ENCODE measurements at regions not wholly inside any gene's neighbourhood (a gene's known extent, or its start where the extent isn't known, plus 50 kb on each side); places are given as distances from the start of the nearest gene placed in this dataset.

GRCh38 chr15:87764461-87765240 is 491.9 kb downstream of the NTRK3 start:
- Histone ChIP-seq H3K27me3 (ENCODE audit: control insufficient read depth, insufficient read depth, low read length) (no peaks in the 10 kb centered on the region), H3K4me3 (ENCODE audit: low read depth, low read length) (no peak overlapping the region), H3K9me3 (ENCODE audit: control insufficient read depth, insufficient read depth, low read length) (no peaks in the 10 kb centered on the region), H3K36me3 (ENCODE audit: control insufficient read depth, insufficient read depth, low read length) (no peaks in the 10 kb centered on the region), H3K9ac (ENCODE audit: low read depth, low read length) (no peak overlapping the region), H3K4me1 (ENCODE audit: control insufficient read depth, insufficient read depth, low read length) (peaks cover 5% of the 10 kb centered on the region)

DNA sequence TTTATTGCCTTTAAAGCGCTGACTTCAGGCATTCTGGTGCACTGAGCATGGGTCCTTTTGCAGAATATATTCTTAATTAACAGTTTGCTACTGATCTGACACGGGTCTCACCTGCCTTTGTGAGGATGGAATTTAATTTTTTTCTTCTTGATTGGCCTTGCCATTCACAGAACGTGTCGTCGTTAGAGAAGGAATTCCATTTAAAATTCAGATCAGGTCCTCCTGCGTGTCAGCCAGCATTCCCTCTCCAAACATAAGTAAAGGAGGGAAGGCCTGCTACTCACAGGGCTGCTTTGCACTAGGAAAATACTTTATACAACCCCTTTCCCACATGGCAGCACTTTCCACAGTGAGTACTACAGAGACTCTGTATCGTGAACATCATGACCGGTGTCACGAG is 492.7 kb downstream of the NTRK3 start:
- no peaks in the 10 kb centered on the region for H3K36me3 ChIP-seq (ENCODE audit: control insufficient read depth, insufficient read depth, low read length)
- H3K4me1 ChIP-seq (ENCODE audit: control insufficient read depth, insufficient read depth, low read length), result peaks cover 5% of the 10 kb centered on the region
- no peaks in the 10 kb centered on the region for H3K9me3 ChIP-seq (ENCODE audit: control insufficient read depth, insufficient read depth, low read length)
- no peaks in the 10 kb centered on the region for H3K27me3 ChIP-seq (ENCODE audit: control insufficient read depth, insufficient read depth, low read length)
- H3K9ac ChIP-seq (ENCODE audit: low read depth, low read length), result no peak overlapping the region
- no peak overlapping the region for H3K4me3 ChIP-seq (ENCODE audit: low read depth, low read length)

DNA sequence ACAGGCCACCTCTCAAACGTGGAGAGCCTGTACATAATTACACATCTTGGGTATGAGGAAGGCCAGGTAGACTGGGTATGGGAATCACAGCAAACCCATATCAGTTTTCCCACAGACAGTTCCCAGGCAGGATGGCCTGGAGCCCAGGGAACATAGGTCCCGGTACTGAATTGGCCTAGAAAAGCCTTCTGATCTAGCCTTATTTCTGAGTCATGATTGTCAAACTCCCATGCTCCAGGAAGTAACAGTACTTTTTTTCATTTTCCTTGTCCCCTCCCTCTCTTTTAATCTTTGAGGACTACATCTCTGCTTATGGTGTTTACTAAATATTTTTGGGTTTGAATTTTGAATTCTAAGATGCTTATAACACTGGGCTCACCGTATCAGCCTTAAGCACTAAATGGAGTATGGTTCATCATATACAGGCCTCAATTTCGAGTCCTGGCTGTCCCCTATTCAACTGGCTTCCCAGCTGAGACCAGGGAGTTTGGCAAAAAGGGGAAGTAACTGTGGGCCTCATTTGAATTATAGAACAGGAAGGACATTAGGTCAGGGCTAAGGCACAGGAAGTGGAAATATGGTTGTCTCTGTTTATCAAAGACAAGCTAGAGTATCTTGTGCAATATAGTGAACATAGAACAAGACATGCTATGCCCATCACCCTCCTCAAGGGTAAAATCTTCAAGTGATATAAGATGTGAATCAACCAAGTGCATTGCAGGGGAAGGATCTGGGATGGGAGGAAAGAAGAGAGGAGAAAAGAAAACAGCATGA is 494.6 kb downstream of the NTRK3 start:
- Histone ChIP-seq H3K9me3 (ENCODE audit: control insufficient read depth, insufficient read depth, low read length) (no peaks in the 10 kb centered on the region), H3K36me3 (ENCODE audit: control insufficient read depth, insufficient read depth, low read length) (no peaks in the 10 kb centered on the region), H3K4me1 (ENCODE audit: control insufficient read depth, insufficient read depth, low read length) (peaks cover 5% of the 10 kb centered on the region), H3K4me3 (ENCODE audit: low read depth, low read length) (no peak overlapping the region), H3K27me3 (ENCODE audit: control insufficient read depth, insufficient read depth, low read length) (no peaks in the 10 kb centered on the region), H3K9ac (ENCODE audit: low read depth, low read length) (no peak overlapping the region)

GRCh38 chr15:87760547-87761314 is 495.8 kb downstream of the NTRK3 start:
- no peaks in the 10 kb centered on the region for H3K9me3 ChIP-seq (ENCODE audit: control insufficient read depth, insufficient read depth, low read length)

GRCh38 chr15:87758794-87759418 is 497.6 kb downstream of the NTRK3 start:
- H3K4me1 ChIP-seq (ENCODE audit: control insufficient read depth, insufficient read depth, low read length), result no peaks in the 10 kb centered on the region
- no peaks in the 10 kb centered on the region for H3K27me3 ChIP-seq (ENCODE audit: control insufficient read depth, insufficient read depth, low read length)
- no peak overlapping the region for H3K4me3 ChIP-seq (ENCODE audit: low read depth, low read length)
- no peaks in the 10 kb centered on the region for H3K36me3 ChIP-seq (ENCODE audit: control insufficient read depth, insufficient read depth, low read length)
- H3K9me3 ChIP-seq (ENCODE audit: control insufficient read depth, insufficient read depth, low read length), result no peaks in the 10 kb centered on the region
- no peak overlapping the region for H3K9ac ChIP-seq (ENCODE audit: low read depth, low read length)

More at GRCh38 chr15:87760547-87761314, 495.8 kb downstream of the NTRK3 start:
- H3K36me3 ChIP-seq (ENCODE audit: control insufficient read depth, insufficient read depth, low read length), result no peaks in the 10 kb centered on the region
- peaks cover 5% of the 10 kb centered on the region for H3K4me1 ChIP-seq (ENCODE audit: control insufficient read depth, insufficient read depth, low read length)
- H3K4me3 ChIP-seq (ENCODE audit: low read depth, low read length), result no peak overlapping the region
- no peaks in the 10 kb centered on the region for H3K27me3 ChIP-seq (ENCODE audit: control insufficient read depth, insufficient read depth, low read length)
- H3K9ac ChIP-seq (ENCODE audit: low read depth, low read length), result no peak overlapping the region

- Histone ChIP-seq H3K4me3 (ENCODE audit: low read depth, low read length) (no peak overlapping the region), H3K9me3 (ENCODE audit: control insufficient read depth, insufficient read depth, low read length) (no peaks in the 10 kb centered on the region), H3K27me3 (ENCODE audit: control insufficient read depth, insufficient read depth, low read length) (no peaks in the 10 kb centered on the region), H3K36me3 (ENCODE audit: control insufficient read depth, insufficient read depth, low read length) (no peaks in the 10 kb centered on the region), H3K9ac (ENCODE audit: low read depth, low read length) (no peak overlapping the region), H3K4me1 (ENCODE audit: control insufficient read depth, insufficient read depth, low read length) (no peaks in the 10 kb centered on the region)
Measured at GRCh38 chr15:87757084-87757483, 499.5 kb downstream of the NTRK3 start.

DNA sequence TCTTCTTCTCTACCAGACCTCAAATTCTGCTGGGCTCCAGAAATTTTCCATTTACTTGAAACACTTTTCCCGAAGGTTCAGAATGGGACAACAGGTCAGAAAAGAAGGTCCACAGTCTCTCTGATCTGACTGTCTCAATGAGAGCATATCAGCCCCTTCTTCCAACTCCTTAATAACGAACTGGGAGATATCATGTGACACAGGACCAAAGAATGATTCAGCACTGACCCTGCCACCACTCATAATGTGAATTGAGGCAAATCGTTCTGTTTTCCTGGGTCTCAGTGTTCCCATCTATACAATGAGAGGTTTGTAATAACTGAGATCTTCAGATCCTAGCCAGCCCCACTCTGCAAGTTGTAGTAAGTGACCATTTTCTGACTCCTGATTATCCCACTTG is 500.5 kb downstream of the NTRK3 start:
- Histone ChIP-seq H3K9ac (ENCODE audit: low read depth, low read length) (no peak overlapping the region), H3K27me3 (ENCODE audit: control insufficient read depth, insufficient read depth, low read length) (no peaks in the 10 kb centered on the region), H3K36me3 (ENCODE audit: control insufficient read depth, insufficient read depth, low read length) (no peaks in the 10 kb centered on the region), H3K4me3 (ENCODE audit: low read depth, low read length) (no peak overlapping the region), H3K9me3 (ENCODE audit: control insufficient read depth, insufficient read depth, low read length) (no peaks in the 10 kb centered on the region), H3K4me1 (ENCODE audit: control insufficient read depth, insufficient read depth, low read length) (no peaks in the 10 kb centered on the region)

DNA sequence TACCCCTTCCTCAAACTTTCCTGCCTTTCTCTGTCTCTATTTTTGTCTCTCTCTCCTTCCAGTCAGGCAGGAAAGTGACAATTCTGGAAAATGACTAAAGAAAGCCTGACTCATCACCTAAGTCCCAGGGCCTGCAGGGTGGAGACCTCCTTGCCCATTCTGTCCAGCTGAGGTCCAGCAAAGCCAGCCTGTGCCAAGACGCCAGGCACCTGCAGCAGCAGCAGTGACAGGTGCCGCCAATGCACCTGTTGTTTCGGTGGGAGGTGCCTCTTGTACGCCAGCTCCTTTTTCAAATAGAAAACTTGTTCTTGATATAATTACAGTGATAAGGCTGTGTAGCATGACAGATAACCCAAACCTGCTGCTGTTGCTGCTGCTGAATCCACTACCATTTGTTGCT is 501.3 kb downstream of the NTRK3 start:
- Histone ChIP-seq H3K9ac (ENCODE audit: low read depth, low read length) (no peak overlapping the region), H3K9me3 (ENCODE audit: control insufficient read depth, insufficient read depth, low read length) (no peaks in the 10 kb centered on the region), H3K4me1 (ENCODE audit: control insufficient read depth, insufficient read depth, low read length) (no peaks in the 10 kb centered on the region), H3K4me3 (ENCODE audit: low read depth, low read length) (no peak overlapping the region), H3K36me3 (ENCODE audit: control insufficient read depth, insufficient read depth, low read length) (no peaks in the 10 kb centered on the region), H3K27me3 (ENCODE audit: control insufficient read depth, insufficient read depth, low read length) (no peaks in the 10 kb centered on the region)

DNA sequence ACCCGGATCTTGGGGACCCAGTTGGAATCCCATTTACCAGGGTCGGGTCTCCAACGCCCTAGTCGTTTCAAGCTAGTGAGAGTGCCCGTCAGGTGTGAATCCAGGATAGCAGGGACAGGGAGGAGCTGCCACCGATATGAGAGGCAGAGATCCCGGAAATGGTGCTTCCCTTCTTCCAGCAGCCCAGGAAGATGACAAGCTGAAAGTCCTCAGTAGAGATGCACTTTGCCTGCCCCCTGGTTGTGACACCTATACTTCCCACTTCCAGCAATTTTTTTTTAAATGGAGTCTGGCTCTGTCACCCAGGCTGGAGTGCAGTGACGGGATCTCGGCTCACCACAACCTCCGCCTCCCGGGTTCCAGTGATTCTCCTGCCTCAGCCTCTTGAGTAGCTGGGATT is 503.0 kb downstream of the NTRK3 start:
- no peak overlapping the region for H3K4me3 ChIP-seq (ENCODE audit: low read depth, low read length)
- H3K36me3 ChIP-seq (ENCODE audit: control insufficient read depth, insufficient read depth, low read length), result no peaks in the 10 kb centered on the region
- no peak overlapping the region for H3K9ac ChIP-seq (ENCODE audit: low read depth, low read length)
- no peaks in the 10 kb centered on the region for H3K9me3 ChIP-seq (ENCODE audit: control insufficient read depth, insufficient read depth, low read length)
- H3K27me3 ChIP-seq (ENCODE audit: control insufficient read depth, insufficient read depth, low read length), result no peaks in the 10 kb centered on the region
- H3K4me1 ChIP-seq (ENCODE audit: control insufficient read depth, insufficient read depth, low read length), result no peaks in the 10 kb centered on the region

DNA sequence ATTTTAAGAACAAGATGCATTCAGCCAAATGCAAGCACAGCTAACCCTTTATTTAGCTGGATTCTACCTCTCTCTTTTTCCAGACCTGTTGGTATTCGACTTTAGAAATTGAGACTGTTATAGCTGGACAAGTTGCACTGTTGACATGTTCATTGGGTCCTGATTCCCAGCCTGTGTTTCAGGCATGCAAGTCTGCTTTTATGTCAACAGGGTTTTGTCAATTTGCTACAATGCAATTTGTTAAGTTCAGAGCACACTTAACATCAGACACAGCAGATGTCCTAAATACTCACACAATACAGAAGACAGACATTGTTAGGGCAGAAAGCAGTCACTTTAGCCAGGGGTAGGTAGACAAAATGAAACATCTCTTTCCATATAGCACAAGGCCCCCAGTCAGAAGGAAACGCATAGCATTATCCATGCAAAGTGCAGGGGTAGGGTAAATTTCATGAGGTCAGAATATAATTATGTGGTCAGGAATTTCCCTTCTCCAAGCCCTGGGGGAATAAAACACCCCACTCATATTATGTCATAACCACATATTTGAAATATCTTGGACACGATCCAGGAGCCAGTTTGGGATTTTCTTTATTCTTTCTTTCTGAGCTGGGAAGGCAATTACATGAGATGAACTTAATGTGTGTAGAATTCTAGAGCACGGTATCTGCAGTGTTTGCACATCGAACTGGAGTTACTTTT is 504.1 kb downstream of the NTRK3 start:
- H3K4me3 ChIP-seq (ENCODE audit: low read depth, low read length), result no peak overlapping the region

DNA sequence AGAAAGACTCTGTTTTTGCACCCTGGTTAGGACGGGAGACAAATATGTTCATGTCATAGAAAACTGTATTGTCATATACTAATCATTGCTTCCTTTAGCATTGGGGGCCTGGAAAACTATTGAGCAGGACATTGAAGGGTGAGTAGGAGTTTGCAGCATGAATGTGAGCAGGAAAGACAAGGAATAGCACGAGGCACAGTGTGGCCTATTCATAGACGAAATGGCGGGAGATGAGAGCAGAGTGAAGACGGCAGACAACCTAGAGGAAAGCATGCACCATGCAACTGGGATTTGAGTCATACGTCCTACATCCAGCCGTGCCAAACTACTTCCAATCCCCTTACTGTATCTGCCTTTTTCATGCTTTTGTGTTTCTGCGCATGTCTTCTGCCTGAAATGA is 508.1 kb downstream of the NTRK3 start:
- H3K9ac ChIP-seq (ENCODE audit: low read depth, low read length), result no peak overlapping the region
- no peak overlapping the region for H3K4me3 ChIP-seq (ENCODE audit: low read depth, low read length)
- no peaks in the 10 kb centered on the region for H3K36me3 ChIP-seq (ENCODE audit: control insufficient read depth, insufficient read depth, low read length)
- H3K4me1 ChIP-seq (ENCODE audit: control insufficient read depth, insufficient read depth, low read length), result no peaks in the 10 kb centered on the region
- no peaks in the 10 kb centered on the region for H3K27me3 ChIP-seq (ENCODE audit: control insufficient read depth, insufficient read depth, low read length)
- no peaks in the 10 kb centered on the region for H3K9me3 ChIP-seq (ENCODE audit: control insufficient read depth, insufficient read depth, low read length)

More for the DNA sequence above, 504.1 kb downstream of the NTRK3 start:
- Histone ChIP-seq H3K4me1 (ENCODE audit: control insufficient read depth, insufficient read depth, low read length) (no peaks in the 10 kb centered on the region), H3K9ac (ENCODE audit: low read depth, low read length) (no peak overlapping the region), H3K9me3 (ENCODE audit: control insufficient read depth, insufficient read depth, low read length) (no peaks in the 10 kb centered on the region), H3K36me3 (ENCODE audit: control insufficient read depth, insufficient read depth, low read length) (no peaks in the 10 kb centered on the region), H3K27me3 (ENCODE audit: control insufficient read depth, insufficient read depth, low read length) (no peaks in the 10 kb centered on the region)
